Prostate gland (tissue), 2 donors: ENCODE measurements at regions not wholly inside any gene's neighbourhood (a gene's known extent, or its start where the extent isn't known, plus 50 kb on each side); places are given as distances from the start of the nearest gene placed in this dataset.
"Not testable (repeated sequence)": the region's sequence is repeated elsewhere in the genome, so short reads cannot be mapped to it uniquely, and the experiment has no call there.

ENCODE experiments used
- DNase-seq: peaks from one replicate; pipeline ENCODE4 v3.0.0-alpha.2; 2019; ENCODE audit warnings: low spot score
- H3K27ac ChIP-seq, 2 donors: fragments of 200-600 bp; sonication (generic); 2 replicates each; pipeline ENCODE4 v1.5.1; 2017 to 2019
- H3K27me3 ChIP-seq: fragments of 200-600 bp; sonication (generic); replicated peaks from 2 replicates; pipeline ENCODE4 v1.5.1; 2019; ENCODE audit not compliant: insufficient read depth
- H3K36me3 ChIP-seq, 2 donors: fragments of 200-600 bp; sonication (generic); 1 replicate in 1 of 2; 2 replicates in 1 of 2; pipeline versions ENCODE4 v1.5.1 to v1.8.1; 2017 to 2019
- H3K4me1 ChIP-seq: fragments of 200-600 bp; sonication (generic); replicated peaks from 2 replicates; pipeline ENCODE4 v1.5.1; 2019
- H3K4me3 ChIP-seq, 2 donors: fragments of 200-600 bp; sonication (generic); 2 replicates each; pipeline ENCODE4 v1.5.1; 2017 to 2019
- H3K9me3 ChIP-seq: fragments of 200-600 bp; sonication (generic); 2 replicates; pipeline ENCODE4 v1.5.1; 2017
- CTCF ChIP-seq, 4 experiments: fragments of 200-600 bp in 2 of 4; fragments of 450-650 bp in 2 of 4; sonication (generic) in 2 of 4; IDR thresholded peaks; 1 replicate in 3 of 4; 2 replicates in 1 of 4; pipeline ENCODE4 v1.5.1; 2016 to 2019; ENCODE audit warnings: antibody characterized with exemption in 4 of 4, mild to moderate bottlenecking in 2 of 4, moderate library complexity in 2 of 4
- POLR2A ChIP-seq: fragments of 450-650 bp; IDR thresholded peaks from one replicate; pipeline ENCODE4 v1.6.1; 2016; ENCODE audit warnings: antibody characterized with exemption, mild to moderate bottlenecking
- POLR2AphosphoS5 ChIP-seq: sonication (generic); formaldehyde crosslinking; IDR thresholded peaks from one replicate; pipeline ENCODE4 v1.6.1; 2017; ENCODE audit warnings: antibody characterized with exemption
- WGBS: methylation state at CpG from one replicate; pipeline ENCODE4 v1.1.5; 2018; 5-methylcytosine and 5-hydroxymethylcytosine counted together
- intact Hi-C: fragments of 100-400 bp; cut with DNase I; formaldehyde crosslinking; loops from one replicate; pipeline ENCODE4 v1.14.2; 2022

- Histone ChIP-seq H3K27ac (no peak overlapping the region), H3K27me3 (peaks cover 2% of the 10 kb centered on the region), H3K36me3 (no peaks in the 10 kb centered on the region), H3K4me3 (no peak overlapping the region), H3K4me1 (no peaks in the 10 kb centered on the region), H3K9me3 (no peaks in the 10 kb centered on the region)
- WGBS = 80% methylated on average over 4 of the region's 4 CpGs
- TF ChIP-seq CTCF (IDR thresholded peaks at IDR 0.05) (no peak), POLR2AphosphoS5 (no peak), POLR2A (no peak)
- intact Hi-C loops = no loop called here
- DNase-seq = no peak
These were observed 79.7 kb upstream of the MARK1 start for GRCh38 chr1:220448217-220448616.

GRCh38 chr1:220444586-220444985, 83.3 kb upstream of the MARK1 start:
- DNase-seq, H3K4me3 ChIP-seq, H3K27me3 ChIP-seq, H3K4me1 ChIP-seq, H3K9me3 ChIP-seq, H3K27ac ChIP-seq, intact Hi-C loops, H3K36me3 ChIP-seq: not testable (repeated sequence)
- 77% methylated on average over 3 of the region's 3 CpGs for WGBS

- DNase-seq = no peak
These were observed 86.7 kb upstream of the MARK1 start for GRCh38 chr1:220441211-220441610.

GRCh38 chr1:220438741-220439140, 89.2 kb upstream of the MARK1 start:
- no peak for TF ChIP-seq CTCF (IDR thresholded peaks at IDR 0.05)
- TF ChIP-seq POLR2AphosphoS5 = no peak
- TF ChIP-seq POLR2A = no peak
- Histone ChIP-seq H3K27ac (no peak overlapping the region), H3K36me3 (no peaks in the 10 kb centered on the region), H3K4me3 (no peak overlapping the region), H3K4me1 (no peaks in the 10 kb centered on the region), H3K9me3 (no peaks in the 10 kb centered on the region), H3K27me3 (no peaks in the 10 kb centered on the region)
- intact Hi-C loops = no loop called here
- DNase-seq = no peak
- WGBS = 96% methylated on average over 2 of the region's 2 CpGs

More at GRCh38 chr1:220441211-220441610, 86.7 kb upstream of the MARK1 start:
- no peaks in the 10 kb centered on the region for H3K4me1 ChIP-seq
- H3K9me3 ChIP-seq = no peaks in the 10 kb centered on the region
- no peaks in the 10 kb centered on the region for H3K27me3 ChIP-seq
- H3K4me3 ChIP-seq = no peak overlapping the region
- H3K36me3 ChIP-seq = no peaks in the 10 kb centered on the region
- intact Hi-C loops = no loop called here
- no peak overlapping the region for H3K27ac ChIP-seq
- WGBS = 78% methylated on average over 3 of the region's 3 CpGs
- no peak for TF ChIP-seq POLR2AphosphoS5
- TF ChIP-seq POLR2A = no peak
- no peak for TF ChIP-seq CTCF (IDR thresholded peaks at IDR 0.05)

GRCh38 chr1:220432408-220432807, 95.5 kb upstream of the MARK1 start:
- WGBS = 95% methylated on average over 1 of the region's 1 CpG
- Histone ChIP-seq H3K27ac (no peak overlapping the region), H3K4me3 (no peak overlapping the region), H3K36me3 (no peaks in the 10 kb centered on the region), H3K27me3 (no peaks in the 10 kb centered on the region), H3K9me3 (no peaks in the 10 kb centered on the region), H3K4me1 (no peaks in the 10 kb centered on the region)
- TF ChIP-seq CTCF (IDR thresholded peaks at IDR 0.05) = no peak
- no peak for TF ChIP-seq POLR2AphosphoS5
- DNase-seq = no peak
- intact Hi-C loops = no loop called here
